Right cardiac atrium (tissue), 5 donors: ENCODE measurements at regions not wholly inside any gene's neighbourhood (a gene's known extent, or its start where the extent isn't known, plus 50 kb on each side); places are given as distances from the start of the nearest gene placed in this dataset.
A peak's percentile ranks its signal among the peaks of the same experiment; 100 is the strongest.

Experiments used
- ATAC-seq, 2 donors: fragments of 200-7000 bp; cut with Tn5 transposase; one replicate each; pipeline versions ENCODE4 v1.8.0 to v1.9.1; 2020; ENCODE audit warnings: moderate library complexity in 2 of 2, mild to moderate bottlenecking in 1 of 2
- DNase-seq, 3 donors: peaks; one replicate each; pipeline ENCODE4 v3.0.0-alpha.2; 2020
- H3K27ac ChIP-seq: one replicate; pipeline ENCODE4 v1.5.1; 2013; ENCODE audit warnings: mild to moderate bottlenecking, low read length, control low read depth, moderate library complexity
- H3K27me3 ChIP-seq: one replicate; pipeline ENCODE4 v1.6.1; 2013; ENCODE audit not compliant: control insufficient read depth, insufficient read depth
- H3K4me1 ChIP-seq: one replicate; pipeline ENCODE4 v1.6.1; 2013; ENCODE audit warnings: low read length; ENCODE audit not compliant: control insufficient read depth, insufficient read depth
- H3K4me3 ChIP-seq: one replicate; pipeline ENCODE4 v1.5.1; 2013; ENCODE audit warnings: low read length, control low read depth
- H3K9me3 ChIP-seq: one replicate; pipeline ENCODE4 v1.6.1; 2013; ENCODE audit warnings: low read length; ENCODE audit not compliant: control insufficient read depth
- WGBS: extraction: QIAGEN DNeasy Blood & Tissue Kit; methylation state at CpG from one replicate; pipeline ENCODE4 v1.1.7; 2013; 5-methylcytosine and 5-hydroxymethylcytosine counted together
- intact Hi-C, 4 donors: fragments of 100-400 bp; cut with DNase I; formaldehyde crosslinking; loops; one replicate each; pipeline versions ENCODE4 v1.11.0 to v1.14.0; 2022 to 2023
- donor health status: healthy with polysubstance abuse.
- donor health status: DM: no; HTN: yes; CAD: no.
- donor health status: DM: no; HTN: no; CAD: no.
- donor health status: DM: no; HTN: yes; CAD: no; lungs with severe emphysema.
- donor health status: DM: yes; HTN: yes; CAD: no.

DNA sequence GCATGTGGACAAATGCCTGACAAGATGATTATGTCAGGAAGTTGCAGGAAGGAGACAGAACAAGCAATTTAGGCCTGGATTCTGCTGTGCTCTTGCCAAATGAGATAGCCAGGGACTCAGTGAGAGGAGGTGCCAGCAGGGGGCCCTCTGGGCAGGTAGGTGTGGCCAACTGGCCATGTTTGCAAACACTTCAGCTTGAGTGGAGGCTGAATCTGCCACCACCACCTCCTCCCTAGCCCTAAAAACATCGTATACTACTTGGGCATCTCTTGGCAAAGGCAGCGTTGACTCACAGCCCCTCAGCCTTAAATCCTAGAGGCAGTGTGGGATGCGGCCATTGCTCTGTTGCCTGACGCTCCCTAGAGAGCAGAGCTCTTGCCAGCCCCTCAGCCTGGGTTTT is 95.1 kb upstream of the PLET1 start:
- intact Hi-C loops = loop anchor here in 1 of 4 donors (5.0 kb wide), 1 partner anchor 63 kb away; no protein-coding TSS in a partner anchor
- H3K9me3 ChIP-seq = no peaks in the 10 kb centered on the region
- WGBS = 59% methylated on average over 4 of the region's 4 CpGs
- no peaks in the 10 kb centered on the region for H3K27me3 ChIP-seq
- no peak overlapping the region for H3K4me3 ChIP-seq
- H3K27ac ChIP-seq = no peak overlapping the region
- DNase-seq = peak; percentile 32 to 72 (median 64)
- peaks cover 2% of the 10 kb centered on the region for H3K4me1 ChIP-seq
- peak; percentile 72 to 73 for ATAC-seq

GRCh38 chr11:112357488-112357887 is 96.8 kb upstream of the PLET1 start:
- intact Hi-C loops = loop anchor here in 1 of 4 donors (5.0 kb wide), 1 partner anchor 65 kb away; no protein-coding TSS in a partner anchor
- Histone ChIP-seq H3K9me3 (no peaks in the 10 kb centered on the region), H3K27ac (no peak overlapping the region), H3K4me1 (peaks cover 2% of the 10 kb centered on the region), H3K4me3 (no peak overlapping the region), H3K27me3 (no peaks in the 10 kb centered on the region)
- WGBS = 55% methylated on average over 2 of the region's 2 CpGs
- peak; percentile 41 to 68 for ATAC-seq
- peak; percentile 28 to 75 (median 70) for DNase-seq

- H3K4me3 ChIP-seq = no peak overlapping the region
- no peak overlapping the region for H3K27ac ChIP-seq
- no peaks in the 10 kb centered on the region for H3K9me3 ChIP-seq
- DNase-seq (no peak), ATAC-seq (no peak)
- WGBS = 73% methylated on average over 3 of the region's 3 CpGs
- H3K27me3 ChIP-seq = no peaks in the 10 kb centered on the region
- intact Hi-C loops = no loop called here
- H3K4me1 ChIP-seq = no peaks in the 10 kb centered on the region
Observed at GRCh38 chr11:112361396-112361795, 100.7 kb upstream of the PLET1 start.

DNA sequence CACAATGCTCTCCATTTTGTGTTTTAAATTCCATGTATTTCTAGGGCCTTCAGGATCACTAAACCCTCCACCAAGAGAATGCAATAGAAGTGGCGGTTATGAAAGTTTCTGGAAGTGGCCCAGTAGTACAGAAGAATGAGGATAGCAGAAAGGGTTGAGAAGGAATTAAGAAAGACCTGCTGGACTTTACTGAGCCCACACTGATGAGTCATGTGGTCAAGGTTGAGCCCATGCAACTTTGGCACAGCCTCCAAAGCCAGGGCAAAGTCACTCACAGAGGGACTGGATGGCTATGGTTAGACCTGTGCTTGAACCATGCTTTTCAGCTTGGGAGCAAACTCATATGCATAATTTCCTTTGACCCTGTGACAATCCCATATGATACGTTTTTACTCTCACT is 102.9 kb upstream of the PLET1 start:
- no peak for ATAC-seq
- WGBS = 88% methylated on average over 2 of the region's 2 CpGs

DNA sequence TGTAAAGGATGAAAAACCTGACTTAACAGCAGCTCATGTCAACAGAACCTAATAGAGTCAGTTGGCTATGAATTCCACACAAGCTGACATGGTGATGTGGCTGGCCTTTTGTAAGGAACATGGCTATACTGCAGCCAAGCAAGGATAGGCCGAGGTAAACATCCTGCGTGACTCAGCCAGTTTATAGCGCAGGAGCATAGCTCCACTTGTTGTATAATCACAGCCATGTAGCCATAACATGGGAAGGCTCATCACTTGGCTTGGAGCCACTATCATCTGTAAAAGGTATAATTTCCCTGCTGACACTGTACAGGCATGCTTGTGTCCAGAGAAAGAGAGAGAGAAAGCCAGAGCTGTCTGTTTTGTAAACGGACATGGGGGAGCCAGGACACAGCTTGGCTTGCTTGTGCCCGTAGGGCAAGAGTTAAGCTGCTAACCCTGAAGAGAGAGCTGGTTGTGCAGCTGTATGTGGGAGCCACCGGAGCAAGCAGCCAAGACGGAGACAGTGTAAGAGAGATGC is 104.4 kb upstream of the PLET1 start:
- H3K4me1 ChIP-seq = no peaks in the 10 kb centered on the region
- no peak overlapping the region for H3K4me3 ChIP-seq
- no peak for DNase-seq
- no peaks in the 10 kb centered on the region for H3K9me3 ChIP-seq
- ATAC-seq = no peak
- H3K27ac ChIP-seq = no peak overlapping the region
- WGBS = 83% methylated on average over 7 of the region's 7 CpGs
- no peaks in the 10 kb centered on the region for H3K27me3 ChIP-seq
- intact Hi-C loops = no loop called here

More for the DNA sequence above, 102.9 kb upstream of the PLET1 start:
- DNase-seq = no peak
- H3K4me1 ChIP-seq = no peaks in the 10 kb centered on the region
- H3K27me3 ChIP-seq = no peaks in the 10 kb centered on the region
- H3K4me3 ChIP-seq = no peak overlapping the region
- H3K27ac ChIP-seq = no peak overlapping the region
- no peaks in the 10 kb centered on the region for H3K9me3 ChIP-seq
- intact Hi-C loops = no loop called here

GRCh38 chr11:112366012-112366411 is 105.4 kb upstream of the PLET1 start:
- H3K27ac ChIP-seq = no peak overlapping the region
- intact Hi-C loops = no loop called here

DNA sequence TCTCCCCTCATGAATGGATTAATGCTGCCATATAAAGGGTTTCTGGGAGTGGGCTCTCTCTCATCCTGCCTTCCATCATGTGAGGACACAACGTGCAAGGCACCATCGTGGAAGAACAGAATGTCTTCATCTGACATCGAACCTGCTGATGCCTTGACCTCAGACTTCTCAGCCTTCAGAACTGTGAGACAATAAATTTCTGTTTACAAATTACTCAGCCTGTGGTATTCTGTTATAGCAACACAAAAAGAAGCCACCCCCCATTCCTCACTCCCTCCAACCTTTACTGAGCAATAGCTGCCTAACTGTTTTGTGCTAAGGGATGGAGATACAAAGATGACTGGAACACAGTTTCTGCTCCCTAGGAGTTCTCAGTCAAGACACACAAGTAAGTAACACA is 106.1 kb upstream of the PLET1 start:
- WGBS = 91% methylated on average over 3 of the region's 3 CpGs
- H3K27ac ChIP-seq = no peak overlapping the region
- DNase-seq (no peak), ATAC-seq (no peak)
- intact Hi-C loops = no loop called here
- H3K9me3 ChIP-seq = no peaks in the 10 kb centered on the region
- no peaks in the 10 kb centered on the region for H3K27me3 ChIP-seq
- H3K4me1 ChIP-seq = no peaks in the 10 kb centered on the region
- H3K4me3 ChIP-seq = no peak overlapping the region

More at GRCh38 chr11:112366012-112366411, 105.4 kb upstream of the PLET1 start:
- no peaks in the 10 kb centered on the region for H3K27me3 ChIP-seq
- H3K4me3 ChIP-seq = no peak overlapping the region
- H3K4me1 ChIP-seq = no peaks in the 10 kb centered on the region
- 97% methylated on average over 4 of the region's 4 CpGs for WGBS
- H3K9me3 ChIP-seq = no peaks in the 10 kb centered on the region
- ATAC-seq (no peak), DNase-seq (no peak)

DNA sequence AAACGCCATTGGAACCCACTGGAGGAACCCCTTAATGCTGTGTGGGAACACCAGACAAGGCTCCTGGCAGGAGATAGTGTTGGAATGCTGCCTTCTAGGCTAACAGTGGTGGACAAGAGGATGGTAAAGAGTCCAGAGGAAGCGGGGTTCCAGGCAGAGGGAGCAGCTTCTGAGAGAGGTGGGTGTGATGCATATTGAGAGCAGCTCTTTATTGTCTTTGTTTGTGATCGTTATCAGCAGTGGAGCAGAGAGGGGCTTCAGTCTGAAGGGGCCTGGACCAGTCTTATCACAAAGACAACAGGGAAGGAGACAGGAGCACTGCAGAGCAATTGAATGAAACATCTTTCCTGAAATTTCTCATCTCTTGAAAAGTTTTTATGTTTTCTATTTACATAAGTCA is 106.8 kb upstream of the PLET1 start:
- ATAC-seq = no peak
- intact Hi-C loops = no loop called here

GRCh38 chr11:112367895-112368294 is 107.2 kb upstream of the PLET1 start:
- no peak overlapping the region for H3K27ac ChIP-seq
- no peak overlapping the region for H3K4me3 ChIP-seq
- intact Hi-C loops = no loop called here
- no peaks in the 10 kb centered on the region for H3K27me3 ChIP-seq
- ATAC-seq (no peak), DNase-seq (no peak)
- H3K4me1 ChIP-seq = no peaks in the 10 kb centered on the region
- WGBS = 90% methylated on average over 5 of the region's 5 CpGs
- H3K9me3 ChIP-seq = no peaks in the 10 kb centered on the region

More for the DNA sequence above, 106.8 kb upstream of the PLET1 start:
- H3K27me3 ChIP-seq = no peaks in the 10 kb centered on the region
- no peak overlapping the region for H3K4me3 ChIP-seq
- DNase-seq = no peak
- no peaks in the 10 kb centered on the region for H3K9me3 ChIP-seq
- WGBS = 66% methylated on average over 3 of the region's 3 CpGs
- H3K27ac ChIP-seq = no peak overlapping the region
- H3K4me1 ChIP-seq = no peaks in the 10 kb centered on the region

GRCh38 chr11:112368381-112368780 is 107.7 kb upstream of the PLET1 start:
- Histone ChIP-seq H3K4me3 (no peak overlapping the region), H3K27me3 (no peaks in the 10 kb centered on the region), H3K9me3 (no peaks in the 10 kb centered on the region), H3K4me1 (no peaks in the 10 kb centered on the region), H3K27ac (no peak overlapping the region)
- intact Hi-C loops = no loop called here
- WGBS = 86% methylated on average over 1 of the region's 1 CpG
- no peak for DNase-seq
- ATAC-seq = no peak

DNA sequence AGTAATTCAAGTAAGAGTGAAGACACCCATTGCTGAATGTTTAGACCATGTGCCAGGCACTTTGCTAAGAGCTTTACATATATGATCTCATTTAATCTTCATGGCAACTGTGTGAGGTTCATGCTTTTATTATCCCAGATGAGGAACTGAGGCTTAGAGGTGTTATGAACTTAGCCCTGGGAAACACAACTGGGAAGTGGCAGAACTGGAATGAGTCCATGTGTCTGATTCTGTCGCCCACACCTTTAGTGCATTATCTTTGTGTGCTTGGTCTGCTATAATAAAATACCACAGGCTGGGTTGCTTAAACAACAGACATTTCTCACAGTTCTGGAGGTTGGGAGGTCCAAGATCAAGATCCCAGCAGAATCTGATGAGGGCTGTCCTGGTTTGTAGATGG is 108.7 kb upstream of the PLET1 start:
- Histone ChIP-seq H3K4me1 (no peaks in the 10 kb centered on the region), H3K27ac (no peak overlapping the region), H3K9me3 (no peaks in the 10 kb centered on the region), H3K4me3 (no peak overlapping the region), H3K27me3 (no peaks in the 10 kb centered on the region)
- intact Hi-C loops = no loop called here
- no peak for DNase-seq
- WGBS = 63% methylated on average over 1 of the region's 1 CpG
- peak in 1 of 2 donors; percentile 56 for ATAC-seq

- ATAC-seq = no peak
- no peak for DNase-seq
- intact Hi-C loops = no loop called here
- Histone ChIP-seq H3K4me3 (no peak overlapping the region), H3K4me1 (no peaks in the 10 kb centered on the region), H3K27me3 (no peaks in the 10 kb centered on the region), H3K27ac (no peak overlapping the region), H3K9me3 (no peaks in the 10 kb centered on the region)
- WGBS = 65% methylated on average over 5 of the region's 5 CpGs
Observed at GRCh38 chr11:112369916-112370315, 109.3 kb upstream of the PLET1 start.
